IMR-90 (cell line): ENCODE measurements at regions not wholly inside any gene's neighbourhood (a gene's known extent, or its start where the extent isn't known, plus 50 kb on each side); places are given as distances from the start of the nearest gene placed in this dataset.

Experiments used
- ATAC-seq: fragments of 200-7000 bp; cut with Tn5 transposase; 2 replicates; pipeline ENCODE4 v1.9.1; 2020; ENCODE audit warnings: low read depth, mild to moderate bottlenecking, moderate library complexity
- BruUV-seq: library from RNA; stranded (reverse); fragments of 400-500 nt; replicated peaks from 2 replicates; lab custom pipeline; 2021; lab: Mats Ljungman, UMichigan
- CTCF ChIA-PET: fragments of 300-600 bp; formaldehyde crosslinking; extraction: SDS; loops from one replicate; lab custom pipeline; 2021; ENCODE audit warnings: antibody characterized with exemption; lab: Yijun Ruan, JAX
- POLR2A ChIA-PET: fragments of 300-600 bp; sonication (Branson Sonifier 250); formaldehyde crosslinking; loops from one replicate; lab custom pipeline; 2022; ENCODE audit warnings: antibody characterized with exemption; ENCODE audit not compliant: unreplicated experiment; lab: Charles Lee
- DNase-seq: peaks from one replicate; pipeline ENCODE4 v3.0.0; 2013
- H2AFZ ChIP-seq: replicated peaks from 2 replicates; pipeline ENCODE3; 2013; ENCODE audit warnings: low read length, mild to moderate bottlenecking; ENCODE audit not compliant: poor library complexity
- H2AK5ac ChIP-seq: 2 replicates; pipeline ENCODE4 v1.6.1; 2013; ENCODE audit warnings: low read depth, low read length, inconsistent platforms
- H2AK9ac ChIP-seq: replicated peaks from 2 replicates; pipeline ENCODE3; 2013; ENCODE audit warnings: mild to moderate bottlenecking, low read depth, low read length, moderate library complexity; ENCODE audit not compliant: poor library complexity
- H2BK120ac ChIP-seq: 2 replicates; pipeline ENCODE4 v1.6.1; 2013; ENCODE audit warnings: low read depth, low read length, inconsistent platforms
- H2BK15ac ChIP-seq: 3 replicates; pipeline ENCODE4 v1.6.1; 2013; ENCODE audit warnings: low read depth, low read length, inconsistent platforms
- H2BK20ac ChIP-seq: 2 replicates; pipeline ENCODE4 v1.6.1; 2013; ENCODE audit warnings: low read depth, mild to moderate bottlenecking, inconsistent platforms, low read length, moderate library complexity
- H2BK5ac ChIP-seq: 2 replicates; pipeline ENCODE4 v1.6.1; 2013; ENCODE audit warnings: mild to moderate bottlenecking, low read depth, low read length, inconsistent platforms; ENCODE audit not compliant: poor library complexity, severe bottlenecking
- H3K14ac ChIP-seq: replicated peaks from 2 replicates; pipeline ENCODE4 v1.6.1; 2013; ENCODE audit warnings: low read depth, low read length, inconsistent platforms
- H3K18ac ChIP-seq: 2 replicates; pipeline ENCODE4 v1.6.1; 2013; ENCODE audit warnings: low read depth, low read length, control low read depth
- H3K23ac ChIP-seq: 2 replicates; pipeline ENCODE4 v1.6.1; 2013; ENCODE audit warnings: low read depth, low read length, inconsistent platforms
- H3K27ac ChIP-seq: 2 replicates; pipeline ENCODE4 v1.5.1; 2013; ENCODE audit warnings: mild to moderate bottlenecking, control low read depth, low read length; ENCODE audit not compliant: insufficient read depth
- H3K27me3 ChIP-seq: 2 replicates; pipeline ENCODE4 v1.6.1; 2013; ENCODE audit warnings: low read length; ENCODE audit not compliant: control insufficient read depth, insufficient read depth
- H3K36me3 ChIP-seq: 2 replicates; pipeline ENCODE4 v1.6.1; 2013; ENCODE audit warnings: low read length, mixed read lengths; ENCODE audit not compliant: control insufficient read depth, insufficient read depth
- H3K4ac ChIP-seq: 2 replicates; pipeline ENCODE4 v1.6.1; 2013; ENCODE audit warnings: low read depth, low read length, inconsistent platforms
- H3K4me1 ChIP-seq: 2 replicates; pipeline ENCODE4 v1.6.1; 2013; ENCODE audit warnings: low read length, mixed read lengths; ENCODE audit not compliant: control insufficient read depth, insufficient read depth
- H3K4me2 ChIP-seq: 2 replicates; pipeline ENCODE4 v1.6.1; 2013; ENCODE audit warnings: low read depth, mild to moderate bottlenecking, control low read depth, low read length, moderate library complexity
- H3K4me3 ChIP-seq: 2 replicates; pipeline ENCODE4 v1.5.1; 2013; ENCODE audit warnings: low read depth, mild to moderate bottlenecking, control low read depth, low read length, moderate library complexity; ENCODE audit not compliant: insufficient read depth
- H3K56ac ChIP-seq: 2 replicates; pipeline ENCODE4 v1.6.1; 2013; ENCODE audit warnings: low read length, inconsistent platforms; ENCODE audit not compliant: insufficient read depth; ENCODE audit errors: extremely low read depth
- H3K79me1 ChIP-seq, 2 experiments: 2 replicates each; pipeline ENCODE4 v1.6.1; 2013; ENCODE audit warnings: low read length in 2 of 2, inconsistent platforms in 1 of 2, low read depth in 1 of 2
- H3K9ac ChIP-seq: 2 replicates; pipeline ENCODE4 v1.6.1; 2013; ENCODE audit warnings: low read depth, low read length, control low read depth
- H3K9me1 ChIP-seq: 2 replicates; pipeline ENCODE4 v1.6.1; 2013; ENCODE audit warnings: low read length, inconsistent platforms; ENCODE audit not compliant: insufficient read depth
- H3K9me3 ChIP-seq: 2 replicates; pipeline ENCODE4 v1.6.1; 2013; ENCODE audit warnings: low read length; ENCODE audit not compliant: control insufficient read depth, insufficient read depth
- H4K20me1 ChIP-seq: 2 replicates; pipeline ENCODE4 v1.6.1; 2013; ENCODE audit warnings: low read length, inconsistent platforms; ENCODE audit not compliant: insufficient read depth
- H4K5ac ChIP-seq: 2 replicates; pipeline ENCODE4 v1.6.1; 2013; ENCODE audit warnings: mild to moderate bottlenecking, low read depth, low read length, control low read depth
- H4K8ac ChIP-seq, 2 experiments: 2 replicates each; pipeline ENCODE4 v1.6.1; 2013; ENCODE audit warnings: low read depth in 2 of 2, low read length in 2 of 2, control low read depth in 1 of 2, inconsistent platforms in 1 of 2
- H4K91ac ChIP-seq: 2 replicates; pipeline ENCODE4 v1.6.1; 2013; ENCODE audit warnings: low read depth, low read length, inconsistent platforms; ENCODE audit not compliant: insufficient read depth
- BHLHE40 ChIP-seq: fragments of 150-350 bp; IDR thresholded peaks from 2 replicates; pipeline ENCODE4 v1.6.1; 2016; ENCODE audit warnings: mild to moderate bottlenecking, low read depth, low read length
- CEBPB ChIP-seq: IDR thresholded peaks from 2 replicates; pipeline ENCODE4 v1.6.1; 2012; ENCODE audit warnings: low read depth, low read length, improper control_type of control experiment
- CHD1 ChIP-seq: IDR thresholded peaks from 2 replicates; pipeline ENCODE4 v1.6.1; 2012; ENCODE audit warnings: low read depth, low read length, improper control_type of control experiment
- FOS ChIP-seq: fragments of 150-350 bp; IDR thresholded peaks from 2 replicates; pipeline ENCODE4 v1.6.1; 2016; ENCODE audit warnings: low read depth, low read length
- MAFK ChIP-seq: IDR thresholded peaks from 2 replicates; pipeline ENCODE4 v1.6.1; 2012; ENCODE audit warnings: low read depth, low read length, improper control_type of control experiment
- MAZ ChIP-seq: IDR thresholded peaks from 2 replicates; pipeline ENCODE4 v1.6.1; 2012; ENCODE audit warnings: low read depth, mild to moderate bottlenecking, low read length, improper control_type of control experiment, moderate library complexity, borderline replicate concordance
- MXI1 ChIP-seq: IDR thresholded peaks from 2 replicates; pipeline ENCODE4 v1.6.1; 2012; ENCODE audit warnings: low read depth, mild to moderate bottlenecking, low read length, moderate library complexity, borderline replicate concordance
- NFE2L2 ChIP-seq: fragments of 150-350 bp; IDR thresholded peaks from 2 replicates; pipeline ENCODE4 v1.6.1; 2016; ENCODE audit warnings: low read depth, mild to moderate bottlenecking, low read length
- POLR2A ChIP-seq: IDR thresholded peaks from 2 replicates; pipeline ENCODE4 v1.6.1; 2012; ENCODE audit warnings: mild to moderate bottlenecking, low read depth, low read length
- RAD21 ChIP-seq: IDR thresholded peaks from 2 replicates; pipeline ENCODE4 v1.6.1; 2012; ENCODE audit warnings: low read length, improper control_type of control experiment
- RCOR1 ChIP-seq: IDR thresholded peaks from 2 replicates; pipeline ENCODE4 v1.6.1; 2012; ENCODE audit warnings: mild to moderate bottlenecking, low read length, improper control_type of control experiment; ENCODE audit not compliant: insufficient replicate concordance
- RFX5 ChIP-seq: IDR thresholded peaks from 2 replicates; pipeline ENCODE4 v1.8.0; 2012; ENCODE audit warnings: low read depth, mild to moderate bottlenecking, low read length, moderate library complexity
- SMC3 ChIP-seq: fragments of 150-350 bp; IDR thresholded peaks from 2 replicates; pipeline ENCODE4 v1.6.1; 2016; ENCODE audit warnings: low read depth, mild to moderate bottlenecking, antibody characterized with exemption, low read length, moderate library complexity
- WGBS, 2 experiments: methylation state at CpG; one replicate each; pipeline versions ENCODE4 v1.1.5 to v1.1.7; 2013; ENCODE audit warnings: missing lambda C conversion rate in 2 of 2; ENCODE audit not compliant: insufficient read length in 1 of 2; ENCODE audit errors: extremely low coverage in 2 of 2; 5-methylcytosine and 5-hydroxymethylcytosine counted together
- dilution Hi-C: fragments of 300-500 bp; cut with HindIII; formaldehyde crosslinking; loops from one replicate; pipeline ENCODE4 v1.14.3; 2018; ENCODE audit warnings: low sequenced_read_pairs; ENCODE audit not compliant: unreplicated experiment
- in situ Hi-C: fragments of 300-500 bp; cut with MboI; formaldehyde crosslinking; loops from 3 replicates; pipeline ENCODE4 v1.14.3; 2019; ENCODE audit warnings: low sequenced_read_pairs, inconsistent platforms, mixed read lengths
- intact Hi-C: fragments of 100-400 bp; cut with micrococcal nuclease; formaldehyde crosslinking; loops from 2 replicates; pipeline ENCODE4 v1.10.0; 2022
- TF ChIP-seq, protein P1 (sequence below): fragments of 150-350 bp; IDR thresholded peaks from 2 replicates; pipeline ENCODE4 v1.6.1; 2016; ENCODE audit warnings: low read depth, mild to moderate bottlenecking, low read length, moderate library complexity, borderline replicate concordance

DNA sequence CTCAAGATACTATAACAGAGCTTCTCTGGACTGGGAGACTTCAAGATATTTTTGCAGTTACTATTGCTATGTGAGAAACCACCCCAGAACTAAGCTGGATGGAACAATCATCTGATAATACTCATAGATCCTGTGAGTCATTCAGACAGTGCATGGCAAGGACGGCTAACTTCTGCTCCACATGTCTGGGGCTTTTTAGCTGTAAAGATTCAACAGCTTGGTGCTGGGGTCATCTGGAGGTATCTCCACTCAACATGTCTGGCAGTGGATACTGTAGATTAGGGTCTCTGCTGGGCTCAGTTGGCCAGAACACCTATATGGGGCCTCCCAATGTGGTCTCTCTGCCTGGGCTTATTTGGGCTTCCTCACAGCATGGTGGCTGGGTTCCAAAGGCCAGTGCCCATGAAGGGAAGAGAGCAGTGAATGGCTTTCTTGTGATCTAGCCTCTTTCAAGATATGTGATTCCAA is 117.3 kb upstream of the SLC7A14 start (continued):
- TF ChIP-seq POLR2A: no peak

DNA sequence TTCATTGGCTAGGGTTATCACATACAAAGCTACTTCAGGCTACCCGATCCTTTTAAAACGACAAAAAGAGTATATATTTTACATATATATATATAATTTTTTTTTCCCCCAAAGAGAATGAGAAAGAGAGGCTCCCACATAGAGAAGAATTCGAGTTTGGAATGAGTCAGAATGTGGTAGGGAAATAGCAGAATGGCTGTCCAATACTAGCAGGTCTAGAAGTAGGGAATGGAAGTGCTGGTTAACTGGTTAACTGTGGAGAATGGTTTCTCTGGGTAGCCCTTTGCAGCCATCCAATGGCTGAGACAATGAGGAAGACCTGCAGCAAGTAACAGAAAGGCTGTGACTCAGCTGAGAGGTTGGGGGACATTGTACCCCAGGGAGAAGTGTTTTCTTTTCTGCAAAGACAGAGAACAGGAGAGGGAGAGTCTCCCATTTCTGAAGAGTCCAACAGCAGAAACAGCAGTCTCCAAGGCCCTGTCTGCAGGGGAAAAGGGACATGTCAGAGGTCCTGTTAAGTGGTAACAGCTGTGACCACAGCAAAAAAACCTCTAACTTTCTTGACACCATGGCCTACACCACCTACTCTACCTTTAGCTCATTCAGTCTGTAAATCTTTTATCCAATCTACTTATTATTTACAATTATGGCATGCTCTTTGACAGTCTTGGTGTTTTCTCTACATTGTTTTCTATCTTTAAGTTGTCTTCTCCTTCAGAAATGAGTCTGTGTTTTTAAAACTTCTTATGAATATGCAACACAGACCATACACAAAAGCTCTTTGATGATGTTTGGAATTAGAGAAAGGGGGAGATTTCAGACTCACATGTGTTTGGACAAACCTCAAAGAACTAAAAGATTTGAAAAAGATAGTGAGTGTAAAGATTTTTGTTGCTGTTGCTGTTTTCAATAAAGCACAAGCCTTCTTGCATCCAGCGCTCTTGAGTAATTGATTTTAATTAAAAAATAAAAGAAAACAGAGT is 116.1 kb upstream of the SLC7A14 start:
- no peak overlapping the region for H3K4me3 ChIP-seq
- ATAC-seq: no peak
- ChIA-PET CTCF (interaction anchor here (0.6 to 1.4 kb wide), 4 partner anchors 13 to 348 kb away, joined by 3 to 4 read pairs (median 4); no protein-coding TSS in a partner anchor), POLR2A (no interaction called here)
- BruUV-seq: no TSS peak
- peaks cover 5% of the 10 kb centered on the region; the same call in 1 of the 2 replicates for H3K9me1 ChIP-seq
- no peak overlapping the region for H3K9ac ChIP-seq
- H3K27me3 ChIP-seq: no peaks in the 10 kb centered on the region
- no peak overlapping the region for H3K27ac ChIP-seq
- peak overlapping the region; percentile 53; the same call in 1 of the 2 replicates for H2BK20ac ChIP-seq
- H4K91ac ChIP-seq: peak overlapping the region; percentile 10
- WGBS, 2 experiments: no CpG with 5 or more reads among the region's 4 CpGs
- peak overlapping the region; percentile 3; the same call in 1 of the 2 replicates for H3K23ac ChIP-seq
- H3K79me1 ChIP-seq: no peaks in the 10 kb centered on the region
- intact Hi-C loops (no loop called here), dilution Hi-C loops (no loop called here), in situ Hi-C loops (no loop called here)
- peak overlapping the region; percentile 67 for H3K4ac ChIP-seq
- peak overlapping the region; percentile 39 for H2AK9ac ChIP-seq
- peak overlapping the region; percentile 76; the same call in 1 of the 3 replicates for H2BK15ac ChIP-seq
- H4K5ac ChIP-seq: peak overlapping the region; percentile 5; the same call in 1 of the 2 replicates
- H2BK120ac ChIP-seq: peak overlapping the region; percentile 83
- H2AFZ ChIP-seq: peak overlapping the region; percentile 53
- peak overlapping the region; percentile 33 to 45; a peak in 2 of 4 replicates for H4K8ac ChIP-seq
- H3K36me3 ChIP-seq: no peaks in the 10 kb centered on the region
- DNase-seq: no peak
- H3K18ac ChIP-seq: peak overlapping the region; percentile 48; the same call in 1 of the 2 replicates
- no peak overlapping the region for H3K4me2 ChIP-seq
- peaks cover 9% of the 10 kb centered on the region for H3K4me1 ChIP-seq
- no peak overlapping the region for H2BK5ac ChIP-seq
- H2AK5ac ChIP-seq: 0 out of 2 replicates have a peak overlapping the region, but pooled peaks have one; percentile 34
- peak overlapping the region; percentile 65 for H3K14ac ChIP-seq
- H4K20me1 ChIP-seq: no peaks in the 10 kb centered on the region
- H3K9me3 ChIP-seq: 0 out of 2 replicates have a peak, but pooled peaks cover 2% of the 10 kb centered on the region
- H3K56ac ChIP-seq: no peak overlapping the region
- TF ChIP-seq RCOR1 (no peak), CEBPB (no peak), MAFK (no peak), MXI1 (no peak), CHD1 (no peak), MAZ (no peak), RAD21 (no peak), BHLHE40 (no peak), SMC3 (no peak), RFX5 (no peak), FOS (no peak), NFE2L2 (no peak)
- TF ChIP-seq, protein P1, sequence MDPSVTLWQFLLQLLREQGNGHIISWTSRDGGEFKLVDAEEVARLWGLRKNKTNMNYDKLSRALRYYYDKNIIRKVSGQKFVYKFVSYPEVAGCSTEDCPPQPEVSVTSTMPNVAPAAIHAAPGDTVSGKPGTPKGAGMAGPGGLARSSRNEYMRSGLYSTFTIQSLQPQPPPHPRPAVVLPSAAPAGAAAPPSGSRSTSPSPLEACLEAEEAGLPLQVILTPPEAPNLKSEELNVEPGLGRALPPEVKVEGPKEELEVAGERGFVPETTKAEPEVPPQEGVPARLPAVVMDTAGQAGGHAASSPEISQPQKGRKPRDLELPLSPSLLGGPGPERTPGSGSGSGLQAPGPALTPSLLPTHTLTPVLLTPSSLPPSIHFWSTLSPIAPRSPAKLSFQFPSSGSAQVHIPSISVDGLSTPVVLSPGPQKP: no peak
